ENCODE measurements at regions not wholly inside any gene's neighbourhood (a gene's known extent, or its start where the extent isn't known, plus 50 kb on each side); places are given as distances from the start of the nearest gene placed in this dataset.

- TF ChIP-seq CTCF (IDR thresholded peaks at IDR 0.05; ENCODE audit: borderline replicate concordance, extremely low read depth, low read length, poor library complexity, severe bottlenecking), result no peak
- no peak for TF ChIP-seq EZH2 (IDR thresholded peaks at IDR 0.05; ENCODE audit: borderline replicate concordance, low read depth, low read length, severe bottlenecking)
Measured at GRCh38 chr1:105373681-105374080, 1624.0 kb downstream of the AMY1C start.
